Smooth muscle cell of the brain vasculature (primary cell): ENCODE measurements at regions not wholly inside any gene's neighbourhood (a gene's known extent, or its start where the extent isn't known, plus 50 kb on each side); places are given as distances from the start of the nearest gene placed in this dataset.
A peak's percentile ranks its signal among the peaks of the same experiment; 100 is the strongest.

Experiments used
- DNase-seq: peaks from one replicate; pipeline ENCODE4 v3.0.0-alpha.2; 2012; ENCODE audit warnings: low read depth, low spot score

- DNase-seq: no peak
Measured at GRCh38 chr2:57934659-57935058, 111.9 kb upstream of the VRK2 start.

DNA sequence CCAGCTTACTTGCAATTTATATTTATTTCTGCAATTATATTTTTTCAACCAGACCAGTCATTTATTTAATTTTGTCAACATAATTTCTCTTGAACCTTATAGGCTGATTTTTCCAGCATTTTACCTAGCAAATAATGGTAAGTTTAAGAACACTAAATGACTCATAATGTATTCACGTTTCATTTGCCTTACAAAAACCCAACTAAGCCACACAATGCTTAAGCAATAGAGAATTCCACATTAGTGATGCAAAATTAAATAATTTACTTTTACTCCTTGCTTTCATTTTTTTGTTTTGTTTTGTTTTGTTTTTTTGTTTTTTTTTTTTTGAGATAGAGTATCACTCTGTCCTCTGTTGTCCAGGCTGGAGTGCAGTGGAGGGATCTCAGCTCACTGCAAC lies 110.4 kb upstream of the VRK2 start:
- DNase-seq: no peak

DNA sequence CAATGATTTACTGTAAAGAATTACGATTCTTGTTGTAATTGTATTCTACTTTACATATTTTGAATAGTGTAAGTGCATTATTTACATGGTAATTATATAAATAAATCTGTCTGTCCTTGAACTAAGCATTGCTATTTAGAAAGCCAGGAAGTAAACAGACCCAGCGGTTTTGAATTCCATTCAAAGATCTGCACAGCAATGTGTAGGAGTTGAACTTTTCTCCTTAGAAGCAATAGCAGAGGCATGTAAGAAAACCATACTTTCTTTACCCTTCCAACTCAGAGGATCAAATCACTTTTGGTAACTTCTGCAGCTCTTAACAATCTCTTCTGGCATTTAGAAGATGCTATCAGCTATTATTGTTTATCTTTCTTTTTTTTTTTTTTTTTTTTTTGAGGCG lies 109.2 kb upstream of the VRK2 start:
- DNase-seq: no peak

DNA sequence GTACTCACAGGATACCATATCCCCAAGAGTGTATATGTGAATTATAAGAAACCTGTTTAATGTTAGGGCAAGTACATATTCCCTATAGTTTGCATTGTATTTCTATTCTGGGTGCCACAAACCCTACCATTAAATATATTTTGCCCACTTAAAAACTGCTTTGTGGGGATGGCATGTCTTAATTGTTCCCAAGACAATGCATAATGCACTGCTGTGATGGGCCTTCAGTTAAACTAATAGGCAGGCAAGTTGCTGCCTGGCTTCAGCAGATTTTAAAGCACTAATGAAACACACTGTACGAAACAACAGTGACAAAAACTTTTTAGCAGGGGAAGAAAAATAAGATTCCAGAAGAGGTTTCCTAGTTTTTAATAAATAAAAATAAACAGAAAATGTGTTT lies 104.8 kb upstream of the VRK2 start:
- no peak for DNase-seq

DNA sequence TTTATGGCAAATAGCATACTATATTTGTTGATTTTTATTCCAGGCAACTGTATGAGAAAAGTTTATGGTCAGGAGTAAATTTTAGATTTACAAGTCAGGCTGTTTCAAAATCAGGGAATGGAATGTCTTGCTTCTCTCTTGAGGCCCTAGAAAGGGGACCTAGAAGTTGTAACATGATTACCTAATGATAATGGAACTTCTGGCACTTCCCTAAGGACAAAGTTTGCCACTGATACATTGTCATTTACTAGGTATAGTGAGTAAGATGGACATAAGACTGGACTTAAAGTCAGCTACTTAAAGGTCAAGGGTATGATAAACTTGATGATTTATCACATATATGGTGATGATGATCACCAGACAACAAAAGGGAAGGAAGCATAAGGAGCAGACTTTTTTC lies 103.3 kb upstream of the VRK2 start:
- DNase-seq: no peak

DNA sequence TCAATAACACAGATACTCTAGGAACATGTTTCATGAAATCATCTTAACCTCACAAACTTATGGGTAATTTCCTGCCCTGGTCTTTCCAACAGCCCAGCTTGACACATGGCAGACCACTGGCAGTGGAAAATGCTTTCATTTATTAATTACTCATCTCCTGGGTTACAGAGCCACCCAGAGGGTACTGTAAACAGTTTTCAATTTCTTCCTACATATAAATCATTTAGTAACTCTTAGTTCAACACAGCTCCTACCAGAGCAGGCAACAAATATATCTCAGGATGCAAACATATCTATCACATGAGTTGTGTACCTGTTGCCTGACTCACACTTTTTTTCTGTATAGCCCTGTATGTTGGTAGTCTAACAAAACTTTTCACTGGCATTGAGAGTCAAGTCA lies 99.2 kb upstream of the VRK2 start:
- no peak for DNase-seq

- DNase-seq: no peak
Measured at GRCh38 chr2:57954020-57954419, 92.6 kb upstream of the VRK2 start.

DNA sequence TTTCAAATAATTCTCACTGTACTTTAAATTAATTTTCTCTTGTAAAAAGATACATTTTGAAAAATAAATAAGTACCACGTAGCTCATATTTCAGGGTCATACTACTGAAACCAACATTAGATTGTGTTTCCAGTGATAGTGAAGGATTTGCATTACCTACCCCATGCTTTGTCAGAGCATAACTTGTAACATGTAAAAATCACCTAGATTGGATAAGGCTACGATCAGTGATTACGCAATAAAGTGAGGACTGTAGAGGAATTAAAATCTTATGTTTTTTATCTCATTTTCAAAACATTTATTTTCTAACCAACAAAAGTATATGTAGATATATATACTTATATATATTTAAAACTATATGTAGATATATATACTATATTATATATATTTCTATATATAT lies 89.4 kb upstream of the VRK2 start:
- no peak for DNase-seq

- no peak for DNase-seq
Measured at GRCh38 chr2:57959390-57959789, 87.2 kb upstream of the VRK2 start.

- no peak for DNase-seq
Measured at GRCh38 chr2:57962861-57963260, 83.7 kb upstream of the VRK2 start.

- no peak for DNase-seq
Measured at GRCh38 chr2:57965219-57965618, 81.4 kb upstream of the VRK2 start.

DNA sequence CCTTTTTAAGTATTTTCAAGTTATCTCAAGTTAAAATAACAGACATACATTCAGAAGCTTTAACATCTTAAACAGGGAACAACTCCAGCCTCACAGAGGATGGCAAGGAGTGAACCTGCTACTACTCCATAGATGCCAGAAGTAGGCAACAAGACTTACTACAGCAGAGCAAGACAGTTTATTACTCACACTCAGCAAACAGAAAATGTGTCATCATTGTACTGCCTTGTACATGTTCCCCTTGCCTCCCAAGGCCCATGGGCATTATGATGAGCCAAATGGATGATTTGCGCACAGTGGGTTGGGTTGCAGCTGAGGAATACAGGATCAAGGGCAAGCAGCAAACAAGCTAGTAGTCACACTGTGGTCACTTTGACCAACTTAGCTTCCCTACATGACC lies 80.6 kb upstream of the VRK2 start:
- DNase-seq: no peak

GRCh38 chr2:57973621-57974186 lies 72.9 kb upstream of the VRK2 start:
- no peak for DNase-seq

- DNase-seq: no peak
Measured at GRCh38 chr2:57979158-57979557, 67.4 kb upstream of the VRK2 start.

DNA sequence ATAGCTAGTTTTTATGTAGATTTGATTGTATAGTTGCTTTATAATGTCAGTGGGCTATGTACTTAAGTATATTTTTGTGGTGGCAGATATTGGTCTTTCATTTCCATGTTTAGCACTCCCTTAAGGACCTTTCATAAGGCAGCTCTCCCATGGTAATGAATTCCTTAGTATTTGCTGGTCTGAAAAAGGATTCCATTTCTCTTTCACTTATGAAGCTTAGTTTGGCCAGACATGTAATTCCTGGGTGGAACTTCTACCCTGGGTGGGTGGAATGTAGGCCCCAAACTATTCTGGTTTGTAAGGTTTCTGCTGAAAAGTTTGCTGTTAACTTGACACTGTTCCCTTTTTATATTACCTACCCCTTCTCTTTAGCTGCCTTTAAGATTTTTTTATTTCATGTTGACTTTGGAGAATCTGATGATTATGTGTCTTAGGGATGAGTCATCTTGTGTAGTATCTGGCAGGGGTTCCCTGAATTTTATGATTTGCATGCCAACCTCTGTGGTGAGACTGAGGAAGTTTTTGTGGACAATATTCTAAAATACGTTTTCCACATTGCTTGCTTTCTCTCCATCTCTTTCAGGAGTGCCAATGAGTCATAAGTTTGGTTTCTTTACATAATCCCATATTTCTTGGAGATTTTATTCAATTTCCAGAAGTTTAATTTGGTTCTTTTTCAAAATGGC lies 65.4 kb upstream of the VRK2 start:
- peak; percentile 49 for DNase-seq

DNA sequence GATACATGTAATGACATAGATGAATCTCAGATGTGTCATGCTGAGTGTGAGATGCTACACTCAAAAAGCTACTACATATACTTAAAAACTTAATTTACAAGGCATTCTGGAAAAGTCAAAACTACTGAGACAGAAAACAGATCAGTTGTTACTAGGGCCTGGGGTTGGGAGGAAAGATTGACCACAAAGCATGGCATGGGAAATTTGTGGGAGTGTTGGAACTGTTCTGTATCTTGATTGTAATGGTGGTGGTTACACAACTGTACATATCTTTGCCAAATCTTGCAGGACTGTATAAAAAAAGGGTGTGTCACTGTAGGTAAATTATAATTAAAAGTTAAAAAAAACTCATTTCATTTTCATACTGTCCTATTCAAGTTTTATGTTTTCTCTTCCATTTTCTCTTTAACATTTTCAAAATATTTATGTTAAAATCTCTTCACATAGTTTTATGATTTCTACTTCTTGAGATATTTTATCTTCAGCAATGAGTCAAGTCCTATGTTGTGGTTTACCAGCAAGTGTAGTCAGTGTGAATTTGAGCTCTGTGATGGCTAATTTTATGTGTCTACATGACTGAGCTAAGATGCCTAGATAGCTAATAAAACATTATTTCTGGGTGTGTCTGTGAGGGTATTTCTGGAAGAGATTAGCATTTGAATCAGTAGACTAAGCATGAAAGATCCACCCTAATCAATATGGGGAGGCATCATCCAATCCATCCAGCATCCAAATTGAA lies 58.6 kb upstream of the VRK2 start:
- no peak for DNase-seq

DNA sequence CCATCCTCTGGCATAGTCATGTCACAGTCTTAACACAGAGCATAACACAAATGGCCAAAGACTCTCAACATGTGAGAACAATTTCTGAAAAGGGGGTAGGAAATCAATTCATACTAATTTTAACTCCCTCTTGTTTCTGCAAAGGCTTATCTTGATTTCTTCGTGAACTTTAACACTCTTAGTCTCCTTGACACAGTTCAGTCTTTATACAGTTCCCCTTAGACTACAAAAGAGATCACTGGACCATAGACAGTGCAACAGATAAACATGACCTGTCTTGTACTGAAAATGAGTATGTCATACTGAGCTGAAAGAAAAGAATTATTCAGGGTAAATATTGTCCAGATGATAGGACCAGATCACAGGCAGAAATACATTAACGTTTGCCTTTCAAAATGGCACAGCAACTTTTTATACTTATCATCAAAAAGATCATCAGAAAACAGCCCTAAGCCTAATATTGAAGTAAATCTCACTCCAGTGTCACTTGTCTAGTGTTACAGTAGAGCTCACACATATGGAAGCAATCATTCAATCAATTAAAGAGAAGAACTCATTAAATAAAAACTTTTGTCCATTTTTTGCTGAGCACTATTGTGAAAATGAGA lies 56.4 kb upstream of the VRK2 start:
- no peak for DNase-seq
